Chondrocyte (in vitro differentiated cells): ENCODE measurements at regions not wholly inside any gene's neighbourhood (a gene's known extent, or its start where the extent isn't known, plus 50 kb on each side); places are given as distances from the start of the nearest gene placed in this dataset.

Experiments used
- DNase-seq: peaks from one replicate; pipeline ENCODE4 v3.0.0; 2021; ENCODE audit warnings: mixed read lengths, low spot score
- H3K27ac Mint-ChIP-seq: one replicate; pipeline ENCODE4 v1.8.0; 2021; ENCODE audit warnings: mild to moderate bottlenecking, moderate library complexity, mixed read lengths; ENCODE audit not compliant: unreplicated experiment
- H3K27me3 Mint-ChIP-seq: 2 replicates; pipeline ENCODE4 v1.8.0; 2021; ENCODE audit warnings: low read depth, mixed read lengths
- H3K36me3 Mint-ChIP-seq: 2 replicates; pipeline ENCODE4 v1.8.0; 2021; ENCODE audit warnings: low read depth, mixed read lengths
- H3K4me1 Mint-ChIP-seq: 2 replicates; pipeline ENCODE4 v1.8.0; 2021; ENCODE audit warnings: low read depth, mild to moderate bottlenecking, mixed read lengths
- H3K4me3 Mint-ChIP-seq: one replicate; pipeline ENCODE4 v1.8.0; 2021; ENCODE audit warnings: mild to moderate bottlenecking, moderate library complexity, mixed read lengths; ENCODE audit not compliant: unreplicated experiment
- H3K9me3 Mint-ChIP-seq: 2 replicates; pipeline ENCODE4 v1.8.0; 2021; ENCODE audit warnings: low read depth, mixed read lengths
- CTCF ChIP-seq: fragments of 200-600 bp; sonication (generic); IDR thresholded peaks from 2 replicates; pipeline ENCODE4 v1.5.0; 2021; ENCODE audit warnings: antibody characterized with exemption, mild to moderate bottlenecking, moderate library complexity

- TF ChIP-seq CTCF = no peak
- no peak overlapping the region for H3K4me3 Mint-ChIP-seq
- H3K27me3 Mint-ChIP-seq = peaks cover 2% of the 10 kb centered on the region
- peaks cover 16% of the 10 kb centered on the region for H3K9me3 Mint-ChIP-seq
- no peaks in the 10 kb centered on the region for H3K36me3 Mint-ChIP-seq
- no peak for DNase-seq
- H3K27ac Mint-ChIP-seq = no peak overlapping the region
- H3K4me1 Mint-ChIP-seq = no peaks in the 10 kb centered on the region
Measured at GRCh38 chr10:1853801-1854200, 116.5 kb upstream of the ADARB2 start.

- DNase-seq = no peak
- Mint-ChIP-seq H3K4me3 (no peak overlapping the region), H3K36me3 (no peaks in the 10 kb centered on the region), H3K9me3 (peaks cover 16% of the 10 kb centered on the region), H3K27me3 (no peaks in the 10 kb centered on the region), H3K4me1 (no peaks in the 10 kb centered on the region), H3K27ac (no peak overlapping the region)
- no peak for TF ChIP-seq CTCF
Measured at GRCh38 chr10:1852841-1853240, 115.5 kb upstream of the ADARB2 start.

GRCh38 chr10:1851762-1852161 is 114.4 kb upstream of the ADARB2 start:
- DNase-seq = no peak
- no peaks in the 10 kb centered on the region for H3K36me3 Mint-ChIP-seq
- no peak overlapping the region for H3K4me3 Mint-ChIP-seq
- peaks cover 16% of the 10 kb centered on the region for H3K9me3 Mint-ChIP-seq
- no peak for TF ChIP-seq CTCF
- H3K27ac Mint-ChIP-seq = no peak overlapping the region
- no peaks in the 10 kb centered on the region for H3K27me3 Mint-ChIP-seq
- no peaks in the 10 kb centered on the region for H3K4me1 Mint-ChIP-seq

- peaks cover 16% of the 10 kb centered on the region for H3K9me3 Mint-ChIP-seq
Measured at GRCh38 chr10:1850971-1851527, 113.7 kb upstream of the ADARB2 start.

GRCh38 chr10:1847361-1847760 is 110.0 kb upstream of the ADARB2 start:
- no peak overlapping the region for H3K4me3 Mint-ChIP-seq
- H3K27me3 Mint-ChIP-seq = peaks cover 3% of the 10 kb centered on the region
- no peaks in the 10 kb centered on the region for H3K4me1 Mint-ChIP-seq
- TF ChIP-seq CTCF = no peak
- H3K27ac Mint-ChIP-seq = no peak overlapping the region
- no peaks in the 10 kb centered on the region for H3K36me3 Mint-ChIP-seq
- peaks cover 16% of the 10 kb centered on the region for H3K9me3 Mint-ChIP-seq
- DNase-seq = no peak

More at GRCh38 chr10:1850971-1851527, 113.7 kb upstream of the ADARB2 start:
- no peak for TF ChIP-seq CTCF
- H3K4me1 Mint-ChIP-seq = no peaks in the 10 kb centered on the region
- peaks cover 1% of the 10 kb centered on the region for H3K27me3 Mint-ChIP-seq
- DNase-seq = no peak
- H3K4me3 Mint-ChIP-seq = no peak overlapping the region
- H3K27ac Mint-ChIP-seq = no peak overlapping the region
- no peaks in the 10 kb centered on the region for H3K36me3 Mint-ChIP-seq
